DMS53 treated with DMSO at 0.1 percent for 48 hours (cell line): ENCODE measurements at regions not wholly inside any gene's neighbourhood (a gene's known extent, or its start where the extent isn't known, plus 50 kb on each side); places are given as distances from the start of the nearest gene placed in this dataset.

Experiments used
- DNase-seq: peaks from one replicate; lab custom pipeline; 2025; ENCODE audit not compliant: unreplicated experiment; lab: John Stamatoyannopoulos, UW

DNA sequence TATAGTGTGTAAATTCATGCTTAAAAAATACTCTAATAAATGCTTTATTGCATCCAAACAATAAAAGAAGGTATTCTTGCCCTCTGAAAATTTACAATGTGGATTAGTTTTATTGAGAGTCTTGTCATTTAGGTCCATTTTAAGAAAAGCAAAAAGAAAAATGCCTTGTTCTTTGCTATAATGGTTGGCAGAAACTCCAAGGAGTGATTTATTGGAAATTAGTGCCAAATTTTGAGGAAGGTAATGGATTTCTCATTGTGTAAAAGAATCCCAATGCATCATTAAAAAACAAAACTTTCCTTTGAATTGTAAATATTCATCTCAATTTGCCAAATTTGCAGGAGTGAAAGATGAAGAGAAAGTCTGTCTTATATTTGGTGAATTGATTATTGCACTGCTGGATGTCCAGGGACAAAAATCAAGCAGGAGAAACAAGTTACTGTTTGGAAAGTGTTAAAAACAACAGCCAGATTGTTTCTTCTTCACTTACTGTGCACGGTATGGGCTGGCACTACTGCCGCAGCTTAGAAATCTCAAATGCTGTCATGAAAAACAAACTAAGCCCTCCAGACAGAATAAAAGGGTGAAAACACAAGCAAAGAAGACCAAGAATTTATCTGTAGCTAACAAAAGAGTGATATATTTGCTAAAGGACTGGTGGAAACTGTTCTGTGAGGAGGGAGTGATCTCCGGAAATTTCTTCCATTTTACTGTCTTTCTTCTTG lies 511.7 kb downstream of the TMTC2 start:
- DNase-seq, result no peak

DNA sequence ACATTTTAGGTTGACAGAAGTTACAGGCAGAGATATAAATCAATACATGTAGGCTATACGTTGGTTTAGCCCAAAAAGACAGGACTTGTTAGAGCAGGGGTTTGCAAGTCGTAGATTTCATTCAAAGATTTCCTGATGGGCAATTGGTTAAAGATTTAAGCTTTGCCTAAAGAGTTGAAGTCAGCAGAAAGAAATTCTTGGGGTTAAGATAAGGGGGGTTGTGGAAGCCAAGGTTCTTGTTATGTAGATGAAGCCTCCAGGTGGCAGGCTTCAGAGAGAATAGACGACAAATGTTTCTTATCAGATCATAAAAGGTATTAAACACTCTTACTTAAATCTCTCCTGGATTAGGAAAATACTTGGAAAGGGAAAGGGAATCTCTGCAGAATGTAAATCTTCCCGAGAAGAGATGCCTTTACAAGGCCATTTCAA lies 510.8 kb downstream of the TMTC2 start:
- DNase-seq, result no peak

DNA sequence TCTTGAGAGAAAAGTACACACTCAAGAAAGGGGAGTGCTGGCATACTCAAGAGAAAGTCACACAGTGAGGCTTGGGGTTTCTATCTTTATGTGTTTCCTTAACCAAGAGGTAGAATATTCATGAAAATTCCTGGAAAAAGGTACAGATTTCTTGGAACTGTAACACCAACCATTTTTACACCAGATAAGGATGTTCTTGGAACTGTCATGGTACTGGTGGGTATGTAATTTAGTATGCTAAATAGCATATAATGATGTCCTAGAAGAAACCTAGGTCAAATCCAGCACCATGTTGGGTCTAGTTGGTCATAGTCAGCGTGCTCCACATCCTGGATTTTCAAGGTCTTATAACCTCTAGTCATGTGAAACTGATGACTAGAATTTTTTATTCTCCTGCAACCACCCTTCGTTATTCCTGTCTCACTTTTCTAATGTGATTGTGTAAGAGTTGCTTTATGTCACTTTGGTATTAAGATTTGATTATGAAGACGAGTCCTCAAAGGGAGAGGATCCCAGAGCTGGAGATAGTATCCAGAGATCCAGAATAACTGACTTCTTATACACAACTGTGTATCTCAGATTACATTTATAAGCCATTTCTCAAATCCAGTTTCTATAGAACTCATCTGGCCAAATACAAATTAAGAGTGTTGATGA lies 510.1 kb downstream of the TMTC2 start:
- no peak for DNase-seq

DNA sequence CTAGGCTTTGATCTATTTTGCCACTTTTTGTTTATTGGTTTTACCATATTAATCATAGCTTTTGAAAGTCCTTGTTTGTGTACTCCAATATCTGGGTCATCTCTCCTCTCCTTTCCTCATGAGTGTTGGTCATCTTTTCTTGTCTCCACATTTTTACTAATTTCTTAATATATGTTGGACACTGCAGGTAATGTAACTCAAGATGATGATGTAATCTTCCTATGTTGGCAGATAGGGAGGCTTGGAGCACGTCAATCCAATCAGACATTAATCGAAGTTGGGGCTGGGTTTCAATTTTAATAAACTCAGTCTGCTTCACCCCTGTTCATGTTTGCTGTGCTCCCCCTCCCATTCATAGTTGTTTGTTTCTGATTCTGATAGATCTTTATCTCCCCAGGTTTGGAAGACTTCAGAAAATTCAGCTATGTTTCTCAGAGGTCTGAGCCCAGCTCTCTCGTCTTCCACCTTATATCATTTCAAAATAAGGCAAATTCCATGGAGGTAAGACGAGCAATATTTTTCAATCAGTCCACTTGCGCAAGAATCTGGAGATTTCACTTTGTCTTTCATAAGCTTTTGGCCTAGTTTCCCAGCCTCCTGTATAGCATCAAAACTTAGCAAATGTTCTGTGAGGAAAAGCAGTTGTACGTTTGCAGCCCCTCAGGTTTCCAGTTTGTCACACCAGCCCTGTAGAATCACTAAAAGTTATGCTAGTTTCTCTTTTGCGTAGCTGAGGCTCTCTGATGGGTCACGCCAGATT lies 504.1 kb downstream of the TMTC2 start:
- no peak for DNase-seq

DNA sequence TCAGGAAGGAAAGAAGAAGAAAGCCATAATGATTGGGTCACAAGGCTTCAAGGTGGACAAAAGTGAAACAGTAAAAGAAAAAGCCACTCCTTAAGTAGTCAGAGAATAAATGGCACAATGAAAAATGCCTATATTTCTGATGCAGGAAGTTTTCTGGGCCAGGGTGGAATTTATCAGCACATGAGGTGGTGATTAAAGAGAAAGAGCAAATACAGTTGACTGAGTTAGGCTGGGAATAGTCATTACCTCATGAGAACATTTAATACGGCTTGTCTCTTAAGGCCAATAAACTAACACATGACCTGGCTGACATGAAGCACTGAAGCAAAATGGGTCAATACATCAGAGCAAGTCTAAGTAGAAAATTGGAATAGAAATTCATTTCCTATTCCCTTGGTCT lies 499.7 kb downstream of the TMTC2 start:
- no peak for DNase-seq

DNA sequence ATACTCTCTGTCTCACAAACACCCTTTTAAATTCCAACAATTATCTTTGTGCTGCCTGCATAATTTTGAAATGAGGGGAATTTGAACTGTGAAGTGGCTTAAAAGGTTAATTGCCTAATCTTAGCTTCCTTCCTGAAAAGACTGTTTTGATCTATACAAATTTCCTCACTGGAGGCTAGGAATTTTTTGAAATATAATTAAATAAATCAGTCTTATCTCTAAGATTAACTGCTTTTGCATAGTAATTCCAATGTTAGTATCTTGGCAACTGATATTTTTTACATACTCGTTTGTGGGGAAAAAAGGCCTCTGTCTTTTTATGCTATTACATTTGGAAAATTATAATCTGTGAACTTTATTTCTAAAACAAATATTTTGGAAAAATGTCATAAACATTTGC lies 498.5 kb downstream of the TMTC2 start:
- no peak for DNase-seq
